EH (cell line): ENCODE measurements at regions not wholly inside any gene's neighbourhood (a gene's known extent, or its start where the extent isn't known, plus 50 kb on each side); places are given as distances from the start of the nearest gene placed in this dataset.

ENCODE experiments used
- DNase-seq: peaks from one replicate; pipeline ENCODE4 v3.0.0-alpha.2; 2015; ENCODE audit warnings: low read depth

DNA sequence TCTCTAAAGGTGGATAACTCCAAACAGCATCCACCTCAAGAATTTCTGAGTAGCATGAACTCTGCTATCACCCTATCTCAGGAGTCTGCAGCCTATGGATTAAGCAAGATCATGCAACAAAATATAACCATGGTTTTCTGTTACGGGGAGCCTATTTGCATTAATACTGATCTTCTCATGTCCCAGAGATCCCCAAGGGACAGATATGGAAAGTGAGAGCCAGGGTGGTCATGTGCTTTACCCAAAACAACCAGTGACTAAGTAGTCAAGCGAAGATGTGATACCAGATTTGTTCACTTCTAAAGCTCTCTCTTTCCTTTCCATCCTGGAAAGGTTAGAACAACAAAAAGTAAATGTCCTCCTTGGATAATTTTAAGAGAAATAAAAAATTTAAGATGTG lies 125.1 kb downstream of the PRRX1 start:
- DNase-seq, result no peak

- DNase-seq, result no peak
These were observed 126.2 kb downstream of the PRRX1 start for GRCh38 chr1:170790175-170790574.

DNA sequence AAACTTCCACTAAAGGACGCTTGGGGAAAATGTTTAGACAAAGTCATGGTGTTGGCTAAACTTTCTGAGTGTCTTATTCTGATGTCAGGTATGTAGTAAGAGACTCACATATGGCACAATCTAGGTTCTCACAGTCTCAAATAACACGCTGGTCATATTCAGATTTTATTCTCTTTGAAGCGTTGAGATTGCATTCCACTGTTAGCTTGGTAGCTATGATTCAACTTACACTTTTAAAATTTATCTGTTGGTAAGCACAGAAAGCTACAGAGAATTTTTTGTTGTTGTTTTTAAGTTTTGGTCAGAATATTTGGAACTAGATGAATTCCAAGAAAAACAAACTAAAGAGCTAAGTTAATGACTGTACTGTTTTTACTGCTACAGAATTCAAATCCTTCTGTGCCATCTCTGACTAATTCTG lies 126.7 kb downstream of the PRRX1 start:
- DNase-seq, result peak; percentile 83

DNA sequence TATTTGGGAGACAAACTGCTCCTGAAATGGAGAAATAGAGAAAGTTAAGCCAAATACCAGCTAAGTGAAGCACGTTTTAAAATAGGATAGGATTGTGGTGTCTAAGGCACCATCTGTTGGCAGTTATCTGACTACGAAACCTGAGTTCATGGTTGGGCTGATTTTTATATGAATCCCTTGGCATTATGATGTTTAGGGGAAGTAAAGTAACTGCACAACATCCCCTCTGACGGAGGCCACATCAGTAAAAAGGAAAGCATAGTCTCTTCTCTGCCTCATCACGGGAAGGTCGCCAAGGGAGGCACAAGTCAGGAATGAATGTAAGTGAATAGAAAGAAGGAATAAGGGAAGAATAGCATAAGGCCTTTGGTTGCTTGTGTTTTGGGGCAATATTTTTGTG lies 128.0 kb downstream of the PRRX1 start:
- DNase-seq, result peak; percentile 69

DNA sequence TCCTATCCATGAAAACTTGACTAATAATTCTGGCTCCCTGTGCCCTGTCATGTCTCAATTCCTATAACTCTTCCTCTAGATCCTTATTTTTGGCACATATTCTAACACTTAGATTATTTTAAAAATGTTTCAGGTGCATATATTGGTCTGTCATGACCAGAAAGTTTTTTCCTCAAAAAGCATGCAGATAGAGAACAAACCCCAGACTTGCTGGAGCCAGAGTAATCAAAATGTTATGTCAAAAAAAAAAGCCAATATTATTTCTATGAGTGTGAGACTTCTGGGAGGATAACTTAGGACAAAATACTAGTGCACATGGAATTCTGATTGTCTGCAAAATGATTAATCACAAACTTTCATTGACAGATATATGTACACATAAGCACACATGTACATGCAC lies 135.1 kb upstream of the MROH9 start:
- DNase-seq, result no peak

- no peak for DNase-seq
These were observed 134.5 kb upstream of the MROH9 start for GRCh38 chr1:170800812-170801211.

- DNase-seq, result peak; percentile 45
These were observed 131.6 kb upstream of the MROH9 start for GRCh38 chr1:170803711-170804110.

DNA sequence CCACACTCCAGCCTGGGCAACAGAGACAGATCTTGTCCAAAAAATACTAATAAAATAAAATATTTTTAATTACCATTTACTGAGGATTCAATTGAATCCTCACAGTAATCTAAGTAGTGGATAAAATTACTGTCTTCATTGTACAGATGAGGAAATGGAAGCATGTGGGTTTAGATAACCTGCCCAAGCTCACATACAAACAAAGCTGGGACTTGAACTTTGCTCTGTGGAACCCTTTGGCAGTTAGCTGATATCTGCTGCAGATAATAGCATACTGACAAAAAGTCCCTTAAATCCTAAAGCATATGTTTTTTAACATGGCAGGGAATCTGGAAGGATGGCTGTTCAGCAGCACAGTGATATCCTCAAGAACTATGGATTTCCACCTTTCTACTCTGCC lies 130.9 kb upstream of the MROH9 start:
- DNase-seq, result no peak

GRCh38 chr1:170804879-170805278 lies 130.5 kb upstream of the MROH9 start:
- no peak for DNase-seq

- no peak for DNase-seq
These were observed 128.4 kb upstream of the MROH9 start for GRCh38 chr1:170806961-170807360.

- DNase-seq, result peak; percentile 83
These were observed 127.9 kb upstream of the MROH9 start for GRCh38 chr1:170807432-170807831.

GRCh38 chr1:170808216-170808885 lies 127.0 kb upstream of the MROH9 start:
- DNase-seq, result no peak

DNA sequence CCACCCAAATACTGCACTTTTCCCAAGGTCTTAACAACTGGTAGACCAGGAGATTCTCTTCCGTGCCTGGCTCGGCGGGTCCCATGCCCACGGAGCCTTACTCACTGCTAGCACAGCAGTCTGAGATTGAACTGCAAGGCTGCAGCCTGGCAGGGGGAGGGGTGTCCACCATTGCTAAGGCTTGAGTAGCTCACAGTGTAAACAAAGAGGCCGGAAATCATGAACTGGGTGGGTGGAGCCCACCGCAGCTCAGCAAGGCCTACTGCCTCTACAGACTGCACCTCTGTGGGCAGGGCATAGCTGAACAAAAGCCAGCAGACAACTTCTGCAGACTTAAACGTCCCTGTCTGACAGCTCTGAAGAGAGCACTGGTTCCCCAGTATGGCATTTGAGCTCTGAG lies 124.3 kb upstream of the MROH9 start:
- peak; percentile 48 for DNase-seq

DNA sequence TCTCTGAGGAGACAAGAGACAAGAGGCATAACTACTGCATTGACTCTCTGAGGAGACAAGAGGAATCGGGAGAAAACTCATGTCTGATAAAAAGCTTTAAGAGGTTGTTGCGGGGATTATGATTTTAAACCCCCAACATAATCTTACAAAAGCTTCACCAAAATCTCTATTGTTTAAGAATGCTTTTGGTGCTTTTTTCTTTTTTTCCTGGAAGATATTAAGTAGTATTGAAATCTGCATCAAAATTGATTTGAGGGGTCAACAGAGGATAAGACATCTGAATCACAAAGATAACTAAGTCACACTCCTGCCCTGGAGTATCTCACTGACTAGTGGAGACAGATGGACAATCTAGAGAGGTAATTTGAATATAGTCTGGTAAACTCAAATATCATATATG lies 115.6 kb upstream of the MROH9 start:
- DNase-seq, result no peak

DNA sequence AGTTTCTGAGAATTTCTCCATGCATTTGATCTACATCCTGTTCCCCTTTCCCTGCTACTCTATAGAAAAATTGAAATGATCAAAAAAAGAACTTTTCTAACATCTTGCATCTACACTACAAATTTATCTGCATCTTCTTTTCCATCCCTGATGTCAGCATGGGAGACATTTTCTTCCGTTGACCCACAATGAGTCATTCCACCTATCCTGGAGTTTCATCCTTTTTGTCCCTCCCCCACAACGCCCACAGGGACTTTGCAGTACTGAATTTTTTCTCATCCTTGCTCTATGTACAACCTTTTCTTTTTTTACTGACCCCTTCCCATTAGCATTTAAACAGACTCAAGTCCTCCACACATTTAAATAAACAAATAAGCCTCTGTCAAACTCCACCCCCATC lies 112.2 kb upstream of the MROH9 start:
- DNase-seq, result peak; percentile 33

DNA sequence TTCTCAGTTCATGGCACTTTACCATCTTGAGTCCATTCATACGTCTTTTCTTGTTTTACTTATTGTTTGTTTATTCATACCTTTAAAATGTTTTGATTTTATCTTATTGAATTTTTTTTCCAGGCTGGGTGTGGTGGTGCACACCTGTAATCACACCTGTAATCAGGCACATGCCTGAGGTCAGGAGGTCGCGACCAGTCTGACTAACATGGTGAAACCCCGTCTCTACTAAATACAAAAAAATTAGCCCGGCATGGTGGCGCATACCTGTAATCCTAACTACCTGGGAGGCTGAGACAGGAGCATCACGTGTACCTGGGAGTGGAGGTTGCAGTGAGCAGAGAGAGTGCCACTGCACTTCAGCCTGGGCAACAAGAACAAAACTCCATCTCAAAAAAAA lies 104.1 kb upstream of the MROH9 start:
- DNase-seq, result no peak

DNA sequence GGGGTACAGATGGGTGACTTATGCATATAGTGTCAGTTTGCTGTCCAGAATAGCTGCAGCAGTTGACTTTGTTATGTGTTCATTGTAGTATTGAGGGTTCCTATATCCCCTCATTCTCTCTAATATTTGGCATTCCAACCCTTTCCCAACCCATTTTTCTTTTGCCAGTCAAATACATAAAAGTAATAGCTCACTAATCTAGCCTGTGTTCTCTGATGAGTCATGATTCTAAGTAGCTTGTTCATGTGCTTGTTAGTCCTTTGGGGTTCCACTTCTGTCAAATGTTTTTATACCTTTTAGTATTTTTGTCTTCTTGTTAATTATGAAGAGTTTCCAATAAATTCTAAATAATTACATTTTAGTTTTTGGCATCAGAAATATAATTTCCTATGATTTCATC lies 99.2 kb upstream of the MROH9 start:
- peak; percentile 53 for DNase-seq

- DNase-seq, result no peak
These were observed 95.0 kb upstream of the MROH9 start for GRCh38 chr1:170840371-170840770.

DNA sequence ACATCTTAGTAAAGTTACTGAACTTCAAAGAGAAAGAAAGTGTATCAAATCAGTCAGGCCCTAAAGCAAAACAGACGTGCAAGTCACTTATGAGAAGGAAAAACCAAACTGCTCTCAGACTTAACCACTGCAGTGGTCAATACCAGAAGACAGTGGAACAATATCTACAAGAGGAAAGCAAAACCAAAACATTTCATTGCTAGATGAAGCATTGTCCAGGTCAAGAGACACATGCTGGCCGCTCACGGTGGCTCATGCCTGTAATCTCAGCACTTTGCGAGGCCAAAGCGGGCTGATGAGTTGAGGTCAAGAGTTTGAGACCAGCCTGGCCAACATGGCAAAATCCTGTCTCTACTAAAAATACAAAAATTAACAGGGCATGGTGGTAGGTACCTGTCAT lies 82.0 kb upstream of the MROH9 start:
- no peak for DNase-seq

DNA sequence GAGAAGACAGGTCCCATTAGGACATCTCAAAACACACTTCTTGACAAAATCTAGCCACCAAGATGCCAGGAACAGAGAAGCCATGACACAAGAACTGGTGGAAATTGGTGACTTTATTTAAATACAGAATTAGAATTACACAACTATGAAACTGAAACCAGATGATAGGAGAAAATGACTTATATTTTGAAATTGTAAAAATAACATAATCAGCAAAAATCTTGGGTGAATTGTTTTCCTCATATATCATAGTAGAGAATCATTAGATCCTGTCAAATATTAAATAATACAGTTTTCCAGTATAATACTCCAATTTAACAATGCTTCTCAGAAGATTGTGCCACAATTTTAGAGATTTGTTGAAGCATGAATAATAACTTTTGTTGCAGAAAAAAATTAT lies 81.5 kb upstream of the MROH9 start:
- no peak for DNase-seq

DNA sequence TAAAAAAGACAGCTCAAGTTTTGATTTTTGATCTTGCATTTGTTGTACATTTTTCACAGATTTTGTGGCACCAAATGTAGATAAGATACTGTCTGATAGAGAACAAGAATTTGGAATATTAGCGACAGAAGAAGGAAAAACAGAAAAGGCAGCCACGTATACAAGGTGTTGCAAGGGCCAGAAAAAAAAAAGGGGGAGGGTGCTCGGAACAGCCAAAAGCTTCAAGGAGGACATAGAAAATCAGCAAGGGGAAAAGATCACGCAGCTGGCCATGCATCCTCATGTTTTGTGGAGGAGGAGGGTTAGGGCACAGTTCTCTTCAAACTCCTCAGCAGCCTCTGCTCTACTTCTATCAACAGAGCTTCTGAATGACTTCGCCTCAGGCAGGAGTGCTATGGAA lies 80.7 kb upstream of the MROH9 start:
- DNase-seq, result no peak

DNA sequence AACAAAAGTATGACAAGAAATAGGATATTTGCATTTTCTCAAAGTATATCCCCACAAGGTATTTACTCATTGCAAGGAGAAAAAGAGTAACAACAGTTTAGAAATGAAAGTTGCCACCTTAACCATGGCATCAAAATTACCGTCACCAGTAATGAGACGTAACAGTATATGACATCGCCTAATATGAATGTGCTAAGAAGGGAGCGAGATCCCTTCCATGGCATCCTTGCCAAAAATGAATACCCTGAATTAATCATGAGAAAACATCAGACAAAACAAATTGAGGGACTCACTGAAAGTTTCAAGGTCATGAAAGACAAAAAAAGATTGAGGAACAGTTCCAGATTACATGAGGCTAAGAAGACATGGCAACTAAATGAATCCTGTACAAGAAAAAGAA lies 78.9 kb upstream of the MROH9 start:
- peak; percentile 24 for DNase-seq

DNA sequence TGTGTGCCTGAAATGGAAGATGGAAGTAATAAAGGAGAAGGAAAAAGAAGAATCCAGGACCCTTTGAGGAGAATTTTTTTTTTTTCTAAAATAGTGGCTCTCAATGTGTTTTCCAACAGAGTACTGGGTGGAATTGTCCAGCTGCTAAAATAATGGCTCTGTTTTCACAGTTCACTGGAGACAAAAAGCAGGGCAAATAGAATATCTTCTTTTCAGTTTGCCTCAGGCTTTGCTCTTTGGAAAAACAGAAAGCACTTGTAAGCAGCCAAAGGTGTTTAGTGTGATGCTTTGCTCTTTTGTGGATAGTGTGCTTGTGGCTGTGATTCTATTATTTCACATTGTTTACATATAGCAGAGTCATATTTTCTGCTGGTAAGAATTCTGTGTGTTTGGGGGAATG lies 77.4 kb upstream of the MROH9 start:
- no peak for DNase-seq

- no peak for DNase-seq
These were observed 71.7 kb upstream of the MROH9 start for GRCh38 chr1:170863621-170864020.

DNA sequence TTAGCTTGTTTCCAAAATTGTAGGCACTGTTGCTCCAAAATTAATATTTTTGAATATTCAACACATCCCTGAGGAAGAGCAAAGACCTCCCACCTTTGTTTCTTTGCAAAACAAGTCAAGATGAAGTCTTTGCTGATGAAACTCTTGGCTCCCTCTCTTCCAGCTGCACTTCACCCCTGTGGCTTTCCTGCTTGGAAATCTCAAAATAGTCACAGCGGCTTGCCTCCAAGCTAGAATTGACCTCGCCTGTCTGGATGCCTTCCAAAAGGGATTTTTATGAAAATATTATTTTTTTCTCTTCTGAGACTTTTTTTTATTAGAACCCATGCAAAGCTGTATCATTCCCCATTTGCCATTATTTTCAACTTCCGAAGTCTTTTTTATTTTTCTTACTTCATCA lies 71.1 kb upstream of the MROH9 start:
- no peak for DNase-seq
